ENCODE measurements at regions not wholly inside any gene's neighbourhood (a gene's known extent, or its start where the extent isn't known, plus 50 kb on each side); places are given as distances from the start of the nearest gene placed in this dataset.

- intact Hi-C loops (cut with DNase I; ENCODE audit: low total_unique reads) = no loop called here
- no peak for TF ChIP-seq CTCF (IDR thresholded peaks at IDR 0.05 in 8 of 11, conservative IDR thresholded peaks at IDR 0.05 in 3 of 11)
These were observed 1325.5 kb downstream of the XPNPEP1 start for GRCh38 chr10:108597657-108598319.

GRCh38 chr10:108597031-108597430, 1326.3 kb downstream of the XPNPEP1 start:
- TF ChIP-seq CTCF (IDR thresholded peaks at IDR 0.05 in 8 of 11, conservative IDR thresholded peaks at IDR 0.05 in 3 of 11) = no peak
- no peak for TF ChIP-seq POLR2A (IDR thresholded peaks at IDR 0.05)
- TF ChIP-seq POLR2AphosphoS5 (IDR thresholded peaks at IDR 0.05) = no peak
- WGBS, 5 donors = 76 to 94% (median 82%) methylated on average over 6 of the region's 6 CpGs
- H3K27ac ChIP-seq = no peak overlapping the region
- H3K9me3 ChIP-seq = no peaks in the 10 kb centered on the region
- H3K36me3 ChIP-seq = no peaks in the 10 kb centered on the region
- no peak for DNase-seq
- H3K27me3 ChIP-seq (replicated peaks in 1 of 7) = no peaks in the 10 kb centered on the region
- intact Hi-C loops (cut with DNase I; ENCODE audit: low total_unique reads) = no loop called here
- peaks cover 0 to 22% (median 4%) of the 10 kb centered on the region in 6 donors for H3K4me1 ChIP-seq
- H3K4me3 ChIP-seq = no peak overlapping the region

More at GRCh38 chr10:108597657-108598319, 1325.5 kb downstream of the XPNPEP1 start:
- Histone ChIP-seq H3K27me3 (replicated peaks in 1 of 7) (no peaks in the 10 kb centered on the region), H3K9me3 (no peaks in the 10 kb centered on the region), H3K27ac (no peak overlapping the region), H3K4me3 (no peak overlapping the region), H3K4me1 (peaks cover 0 to 22% (median 4%) of the 10 kb centered on the region in 6 donors), H3K36me3 (no peaks in the 10 kb centered on the region)
- 46 to 64% (median 56%) methylated on average over 2 of the region's 2 CpGs for WGBS, 5 donors
- DNase-seq = no peak

- intact Hi-C loops (cut with DNase I; ENCODE audit: low total_unique reads) = no loop called here
- no peak for TF ChIP-seq CTCF (IDR thresholded peaks at IDR 0.05 in 8 of 11, conservative IDR thresholded peaks at IDR 0.05 in 3 of 11)
- no peak for TF ChIP-seq POLR2A (IDR thresholded peaks at IDR 0.05)
- no peak for TF ChIP-seq POLR2AphosphoS5 (IDR thresholded peaks at IDR 0.05)
- DNase-seq = no peak
- Histone ChIP-seq H3K27me3 (replicated peaks in 1 of 7) (no peaks in the 10 kb centered on the region), H3K9me3 (no peaks in the 10 kb centered on the region), H3K36me3 (no peaks in the 10 kb centered on the region), H3K4me3 (no peak overlapping the region), H3K4me1 (peaks cover 0 to 13% (median 0%) of the 10 kb centered on the region in 6 donors), H3K27ac (no peak overlapping the region)
- WGBS, 5 donors = 82 to 93% (median 90%) methylated on average over 1 of the region's 1 CpG
These were observed 1330.4 kb downstream of the XPNPEP1 start for GRCh38 chr10:108592956-108593355.

- Histone ChIP-seq H3K27ac (no peak overlapping the region), H3K36me3 (no peaks in the 10 kb centered on the region), H3K4me3 (no peak overlapping the region), H3K4me1 (peaks cover 0 to 13% (median 0%) of the 10 kb centered on the region in 6 donors), H3K27me3 (replicated peaks in 1 of 7) (no peaks in the 10 kb centered on the region), H3K9me3 (no peaks in the 10 kb centered on the region)
- intact Hi-C loops (cut with DNase I; ENCODE audit: low total_unique reads) = no loop called here
- TF ChIP-seq CTCF (IDR thresholded peaks at IDR 0.05 in 8 of 11, conservative IDR thresholded peaks at IDR 0.05 in 3 of 11) (no peak), POLR2A (IDR thresholded peaks at IDR 0.05) (no peak), POLR2AphosphoS5 (IDR thresholded peaks at IDR 0.05) (no peak)
- 87 to 96% (median 89%) methylated on average over 2 of the region's 2 CpGs for WGBS, 5 donors
- DNase-seq = no peak
These were observed 1331.9 kb downstream of the XPNPEP1 start for GRCh38 chr10:108591417-108591816.

Data from spleen (tissue), 11 donors.